GM23338 (cell line): ENCODE measurements at regions not wholly inside any gene's neighbourhood (a gene's known extent, or its start where the extent isn't known, plus 50 kb on each side); places are given as distances from the start of the nearest gene placed in this dataset.

Experiments
- ATAC-seq: fragments of 200-7000 bp; cut with Tn5 transposase; 3 replicates; pipeline ENCODE4 v1.9.1; 2020
- DNase-seq: peaks from one replicate; pipeline ENCODE4 v3.0.0-alpha.2; 2015; ENCODE audit warnings: low spot score
- H2AFZ ChIP-seq: fragments of 200-600 bp; sonication (generic); 2 replicates; pipeline ENCODE4 v1.8.0; 2016; ENCODE audit warnings: antibody characterized with exemption, mild to moderate bottlenecking, moderate library complexity
- H3F3A ChIP-seq: fragments of 200-600 bp; sonication (generic); replicated peaks from 2 replicates; pipeline ENCODE4 v1.8.0; 2017; ENCODE audit warnings: antibody characterized with exemption, mixed run types, low read depth
- H3K27ac ChIP-seq: fragments of 200-600 bp; sonication (generic); 2 replicates; pipeline ENCODE4 v1.6.1; 2016; ENCODE audit warnings: low read depth
- H3K27me3 ChIP-seq: fragments of 200-600 bp; sonication (generic); 2 replicates; pipeline ENCODE4 v1.8.0; 2016; ENCODE audit warnings: mild to moderate bottlenecking, mixed run types, moderate library complexity; ENCODE audit not compliant: insufficient read depth
- H3K36me3 ChIP-seq: fragments of 200-600 bp; sonication (generic); 2 replicates; pipeline ENCODE4 v1.8.0; 2016; ENCODE audit warnings: mild to moderate bottlenecking; ENCODE audit not compliant: insufficient read depth
- H3K4me1 ChIP-seq: fragments of 200-600 bp; sonication (generic); 2 replicates; pipeline ENCODE4 v1.8.0; 2016; ENCODE audit warnings: mild to moderate bottlenecking, moderate library complexity; ENCODE audit not compliant: insufficient read depth
- H3K4me2 ChIP-seq: fragments of 200-600 bp; sonication (generic); 2 replicates; pipeline ENCODE4 v1.7.1; 2017; ENCODE audit warnings: mixed run types
- H3K4me3 ChIP-seq: fragments of 200-600 bp; sonication (generic); 2 replicates; pipeline ENCODE4 v1.6.1; 2016; ENCODE audit warnings: mixed run types
- H3K79me2 ChIP-seq: fragments of 200-600 bp; sonication (generic); replicated peaks from 2 replicates; pipeline ENCODE4 v1.8.0; 2017; ENCODE audit warnings: mild to moderate bottlenecking; ENCODE audit not compliant: insufficient read depth
- H3K9me2 ChIP-seq: fragments of 200-600 bp; sonication (generic); 2 replicates; pipeline ENCODE4 v1.8.0; 2017; ENCODE audit not compliant: insufficient read depth
- H4K20me1 ChIP-seq: fragments of 200-600 bp; sonication (generic); replicated peaks from 2 replicates; pipeline ENCODE4 v1.8.0; 2017; ENCODE audit warnings: mild to moderate bottlenecking; ENCODE audit not compliant: insufficient read depth
- H3K27ac Mint-ChIP-seq: 2 replicates; pipeline ENCODE4 v1.8.0; 2020; ENCODE audit warnings: inconsistent platforms, mild to moderate bottlenecking, moderate library complexity, mixed read lengths
- H3K27me3 Mint-ChIP-seq: 3 replicates; pipeline ENCODE4 v1.8.0; 2022; ENCODE audit warnings: low read depth, mild to moderate bottlenecking, moderate library complexity, mixed read lengths, inconsistent platforms; ENCODE audit not compliant: insufficient read depth, poor library complexity
- H3K36me3 Mint-ChIP-seq: 3 replicates; pipeline ENCODE4 v1.8.0; 2021; ENCODE audit warnings: low read depth, mild to moderate bottlenecking, inconsistent platforms, moderate library complexity, mixed read lengths
- H3K4me1 Mint-ChIP-seq: 3 replicates; pipeline ENCODE4 v1.8.0; 2020; ENCODE audit warnings: mild to moderate bottlenecking, inconsistent platforms, mixed read lengths
- H3K4me3 Mint-ChIP-seq: 3 replicates; pipeline ENCODE4 v1.8.0; 2021; ENCODE audit warnings: moderate library complexity, mild to moderate bottlenecking, inconsistent platforms, mixed read lengths
- H3K9me3 Mint-ChIP-seq: 3 replicates; pipeline ENCODE4 v1.8.0; 2020; ENCODE audit warnings: moderate library complexity, mild to moderate bottlenecking, inconsistent platforms, mixed read lengths
- CREB1 ChIP-seq: fragments of 250-450 bp; sonication (Bioruptor Pico); IDR thresholded peaks from 2 replicates; pipeline ENCODE4 v1.5.0; 2020; ENCODE audit warnings: low read depth, mild to moderate bottlenecking, moderate library complexity
- CTCF ChIP-seq, 2 experiments: fragments of 200-600 bp in 1 of 2; sonication (generic) in 1 of 2; conservative IDR thresholded peaks; 2 replicates each; pipeline versions ENCODE4 v1.5.1 to v1.6.1; 2016 to 2017; ENCODE audit warnings: antibody characterized with exemption in 2 of 2, low read depth in 2 of 2, mild to moderate bottlenecking in 2 of 2, moderate library complexity in 1 of 2
- ETS1 ChIP-seq: IDR thresholded peaks from 2 replicates; pipeline ENCODE4 v1.6.1; 2016; ENCODE audit warnings: antibody characterized with exemption
- EZH2phosphoT487 ChIP-seq: fragments of 200-600 bp; sonication (generic); IDR thresholded peaks from one replicate; pipeline ENCODE4 v1.8.1; 2018; ENCODE audit warnings: antibody characterized with exemption; ENCODE audit not compliant: unreplicated experiment
- NANOG ChIP-seq: IDR thresholded peaks from 2 replicates; pipeline ENCODE4 v1.6.1; 2016; ENCODE audit warnings: antibody characterized with exemption, borderline replicate concordance
- POLR2AphosphoS5 ChIP-seq: IDR thresholded peaks from 2 replicates; pipeline ENCODE4 v1.6.1; 2016; ENCODE audit warnings: antibody characterized with exemption, low read depth
- REST ChIP-seq: IDR thresholded peaks from one replicate; pipeline ENCODE4 v1.6.1; 2018; ENCODE audit warnings: antibody characterized with exemption; ENCODE audit not compliant: unreplicated experiment
- STAT1 ChIP-seq: IDR thresholded peaks from one replicate; pipeline ENCODE4 v1.6.1; 2016; ENCODE audit warnings: antibody characterized with exemption; ENCODE audit not compliant: unreplicated experiment
- ZNF114 ChIP-seq: fragments of 250-450 bp; sonication (Bioruptor Pico); IDR thresholded peaks from 2 replicates; pipeline ENCODE4 v1.5.0; 2020; ENCODE audit warnings: mild to moderate bottlenecking, moderate library complexity
- ZNF331 ChIP-seq: fragments of 250-450 bp; sonication (Bioruptor Pico); IDR thresholded peaks from 2 replicates; pipeline ENCODE4 v1.5.0; 2020; ENCODE audit warnings: low read depth, mild to moderate bottlenecking, moderate library complexity

GRCh38 chr13:72541674-72542073 is 185.8 kb downstream of the MZT1 start:
- H3K27ac ChIP-seq, result no peak overlapping the region
- H3F3A ChIP-seq, result no peaks in the 10 kb centered on the region
- Mint-ChIP-seq H3K36me3 (no peaks in the 10 kb centered on the region), H3K9me3 (no peaks in the 10 kb centered on the region), H3K27me3 (no peaks in the 10 kb centered on the region), H3K4me3 (no peak overlapping the region), H3K27ac (no peak overlapping the region), H3K4me1 (no peaks in the 10 kb centered on the region)
- no peaks in the 10 kb centered on the region for H3K36me3 ChIP-seq
- no peak for DNase-seq
- no peaks in the 10 kb centered on the region for H3K79me2 ChIP-seq
- H3K27me3 ChIP-seq, result no peaks in the 10 kb centered on the region
- no peak overlapping the region for H3K4me2 ChIP-seq
- no peaks in the 10 kb centered on the region for H4K20me1 ChIP-seq
- TF ChIP-seq EZH2phosphoT487, result no peak
- H3K4me3 ChIP-seq, result no peak overlapping the region
- no peaks in the 10 kb centered on the region for H3K4me1 ChIP-seq
- H2AFZ ChIP-seq, result no peak overlapping the region
- 0 out of 2 replicates have a peak, but pooled peaks cover 4% of the 10 kb centered on the region for H3K9me2 ChIP-seq
- no peak for ATAC-seq

- Histone ChIP-seq H3K27me3 (no peaks in the 10 kb centered on the region), H3K27ac (no peak overlapping the region), H3K36me3 (no peaks in the 10 kb centered on the region), H3K4me3 (no peak overlapping the region), H3K4me1 (no peaks in the 10 kb centered on the region), H3K9me2 (0 out of 2 replicates have a peak, but pooled peaks cover 4% of the 10 kb centered on the region), H3F3A (no peaks in the 10 kb centered on the region), H4K20me1 (no peaks in the 10 kb centered on the region), H3K79me2 (no peaks in the 10 kb centered on the region), H2AFZ (no peak overlapping the region), H3K4me2 (no peak overlapping the region)
- no peaks in the 10 kb centered on the region for H3K36me3 Mint-ChIP-seq
- DNase-seq, result no peak
- H3K4me1 Mint-ChIP-seq, result no peaks in the 10 kb centered on the region
- H3K27me3 Mint-ChIP-seq, result no peaks in the 10 kb centered on the region
- no peak for TF ChIP-seq STAT1
- no peak for TF ChIP-seq NANOG
- no peak for TF ChIP-seq CTCF (conservative IDR thresholded peaks at IDR 0.05; ENCODE audit: low read depth in 2 of 2)
- no peak for TF ChIP-seq ZNF331 (CRISPR knock-in tag)
- no peak for TF ChIP-seq CREB1 (CRISPR knock-in tag)
- no peak for TF ChIP-seq ZNF114 (CRISPR knock-in tag)
- no peak for TF ChIP-seq ETS1
- no peak overlapping the region for H3K27ac Mint-ChIP-seq
- no peaks in the 10 kb centered on the region for H3K9me3 Mint-ChIP-seq
- H3K4me3 Mint-ChIP-seq, result no peak overlapping the region
- ATAC-seq, result no peak
These were observed 186.5 kb downstream of the MZT1 start for GRCh38 chr13:72540881-72541280.

GRCh38 chr13:72539925-72540324 is 187.5 kb downstream of the MZT1 start:
- Histone ChIP-seq H3K27me3 (no peaks in the 10 kb centered on the region), H3K79me2 (no peaks in the 10 kb centered on the region), H3F3A (no peaks in the 10 kb centered on the region), H3K4me3 (no peak overlapping the region), H3K4me2 (no peak overlapping the region), H3K36me3 (no peaks in the 10 kb centered on the region), H4K20me1 (no peaks in the 10 kb centered on the region), H3K27ac (no peak overlapping the region), H3K9me2 (0 out of 2 replicates have a peak, but pooled peaks cover 4% of the 10 kb centered on the region), H3K4me1 (no peaks in the 10 kb centered on the region), H2AFZ (no peak overlapping the region)
- Mint-ChIP-seq H3K4me1 (peaks cover 6% of the 10 kb centered on the region; the same call in 2 of the 3 replicates), H3K36me3 (no peaks in the 10 kb centered on the region), H3K27me3 (no peaks in the 10 kb centered on the region), H3K27ac (no peak overlapping the region), H3K9me3 (no peaks in the 10 kb centered on the region), H3K4me3 (no peak overlapping the region)
- ATAC-seq (no peak), DNase-seq (no peak)
- TF ChIP-seq REST, result no peak
- TF ChIP-seq EZH2phosphoT487, result no peak
- TF ChIP-seq CREB1 (CRISPR knock-in tag), result no peak
- TF ChIP-seq POLR2AphosphoS5, result no peak
- TF ChIP-seq ZNF114 (CRISPR knock-in tag), result no peak
- no peak for TF ChIP-seq CTCF (conservative IDR thresholded peaks at IDR 0.05; ENCODE audit: low read depth in 2 of 2)
